SK-N-SH (cell line): ENCODE measurements at regions not wholly inside any gene's neighbourhood (a gene's known extent, or its start where the extent isn't known, plus 50 kb on each side); places are given as distances from the start of the nearest gene placed in this dataset.
A peak's percentile ranks its signal among the peaks of the same experiment; 100 is the strongest.

Source experiments
- CTCF ChIA-PET: fragments of 300-600, 350-600 bp; formaldehyde crosslinking; extraction: SDS; loops from one replicate; lab custom pipeline; 2021; lab: Yijun Ruan, JAX
- POLR2A ChIA-PET: fragments of 350-600 bp; sonication (Branson Sonifier 250); formaldehyde crosslinking; extraction: SDS; loops from one replicate; lab custom pipeline; 2020; ENCODE audit warnings: antibody characterized with exemption, inconsistent platforms; lab: Yijun Ruan, JAX
- DNase-seq: peaks from one replicate; pipeline ENCODE4 v3.0.0; 2012
- H2AFZ ChIP-seq: fragments of 200-600 bp; sonication (generic); 2 replicates; pipeline ENCODE4 v1.8.1; 2016; ENCODE audit warnings: antibody characterized with exemption, mild to moderate bottlenecking, low read depth
- H3F3A ChIP-seq: fragments of 200-600 bp; sonication (generic); replicated peaks from 2 replicates; pipeline ENCODE3; 2016; ENCODE audit warnings: antibody characterized with exemption, mild to moderate bottlenecking; ENCODE audit not compliant: insufficient read depth
- H3K27ac ChIP-seq, 2 experiments: fragments of 200-500 bp in 1 of 2; fragments of 200-600 bp in 1 of 2; sonication (Bioruptor generic) in 1 of 2; sonication (generic), shearing (Covaris generic) in 1 of 2; 2 replicates each; pipeline versions ENCODE4 v1.5.1 to v1.6.1; 2014 to 2016; ENCODE audit warnings: low read depth in 2 of 2, inconsistent platforms in 1 of 2, low read length in 1 of 2, mild to moderate bottlenecking in 1 of 2, mixed read lengths in 1 of 2
- H3K27me3 ChIP-seq: fragments of 200-600 bp; sonication (generic), shearing (Covaris generic); 2 replicates; pipeline ENCODE4 v1.6.1; 2016; ENCODE audit warnings: mixed run types; ENCODE audit not compliant: insufficient read depth
- H3K36me3 ChIP-seq, 2 experiments: fragments of 200-500 bp in 1 of 2; fragments of 200-600 bp in 1 of 2; sonication (Bioruptor generic) in 1 of 2; sonication (generic) in 1 of 2; replicated peaks in 1 of 2; 2 replicates each; pipeline versions ENCODE3 to v1.5.1; 2014 to 2016; ENCODE audit warnings: low read length in 1 of 2, mild to moderate bottlenecking in 1 of 2; ENCODE audit not compliant: insufficient read depth in 2 of 2, control insufficient read depth in 1 of 2
- H3K4me1 ChIP-seq, 2 experiments: fragments of 200-500 bp in 1 of 2; fragments of 200-600 bp in 1 of 2; sonication (Bioruptor generic) in 1 of 2; sonication (generic), shearing (Covaris generic) in 1 of 2; 2 replicates each; pipeline versions ENCODE4 v1.5.1 to v1.6.1; 2014 to 2016; ENCODE audit warnings: low read depth in 1 of 2, low read length in 1 of 2, mixed run types in 1 of 2; ENCODE audit not compliant: insufficient read depth in 2 of 2, control insufficient read depth in 1 of 2
- H3K4me2 ChIP-seq: fragments of 200-600 bp; sonication (generic), shearing (Covaris generic); 2 replicates; pipeline ENCODE4 v1.6.1; 2017; ENCODE audit warnings: mixed run types
- H3K4me3 ChIP-seq, 2 experiments: fragments of 200-500 bp in 1 of 2; fragments of 200-600 bp in 1 of 2; sonication (Bioruptor generic) in 1 of 2; sonication (generic), shearing (Covaris generic) in 1 of 2; 2 replicates each; pipeline versions ENCODE4 v1.5.1 to v1.8.1; 2014 to 2016; ENCODE audit warnings: low read depth in 2 of 2, inconsistent platforms in 1 of 2, low read length in 1 of 2, mild to moderate bottlenecking in 1 of 2, mixed read lengths in 1 of 2, moderate library complexity in 1 of 2
- H3K79me2 ChIP-seq: fragments of 200-600 bp; sonication (generic); 2 replicates; pipeline ENCODE4 v1.8.1; 2017; ENCODE audit warnings: mild to moderate bottlenecking; ENCODE audit not compliant: insufficient read depth
- H3K9ac ChIP-seq: fragments of 200-600 bp; sonication (generic); 2 replicates; pipeline ENCODE4 v1.6.1; 2017; ENCODE audit warnings: mixed run types
- H3K9me2 ChIP-seq: fragments of 200-600 bp; sonication (generic); 2 replicates; pipeline ENCODE4 v1.6.1; 2017; ENCODE audit warnings: mixed run types
- H3K9me3 ChIP-seq: fragments of 200-600 bp; sonication (generic); 2 replicates; pipeline ENCODE4 v1.6.1; 2017; ENCODE audit warnings: mixed run types, mild to moderate bottlenecking, moderate library complexity
- H4K20me1 ChIP-seq: fragments of 200-600 bp; sonication (generic); 2 replicates; pipeline ENCODE4 v1.6.1; 2017; ENCODE audit warnings: mild to moderate bottlenecking, mixed run types; ENCODE audit not compliant: insufficient read depth
- CHD2 ChIP-seq: fragments of 150-350 bp; IDR thresholded peaks from 2 replicates; pipeline ENCODE4 v1.6.1; 2018; ENCODE audit warnings: low read length; ENCODE audit not compliant: partially characterized antibody
- FOXM1 ChIP-seq: IDR thresholded peaks from 2 replicates; pipeline ENCODE4 v1.4.0; 2012; ENCODE audit warnings: low read depth, mild to moderate bottlenecking
- NRF1 ChIP-seq: IDR thresholded peaks from 2 replicates; pipeline ENCODE4 v1.6.1; 2012; ENCODE audit warnings: low read depth, mild to moderate bottlenecking, low read length
- POLR2AphosphoS5 ChIP-seq: IDR thresholded peaks from 2 replicates; pipeline ENCODE4 v1.6.1; 2012; ENCODE audit warnings: low read depth, low read length
- RAD21 ChIP-seq: IDR thresholded peaks from 2 replicates; pipeline ENCODE4 v1.6.1; 2012; ENCODE audit warnings: mild to moderate bottlenecking, low read length
- RXRA ChIP-seq: IDR thresholded peaks from 2 replicates; pipeline ENCODE4 v1.4.0; 2012; ENCODE audit warnings: low read depth, mild to moderate bottlenecking, borderline replicate concordance
- SIN3A ChIP-seq: IDR thresholded peaks from 2 replicates; pipeline ENCODE4 v1.6.1; 2012; ENCODE audit warnings: low read depth, mild to moderate bottlenecking, low read length, moderate library complexity, borderline replicate concordance
- TCF12 ChIP-seq: IDR thresholded peaks from 2 replicates; pipeline ENCODE4 v1.4.0; 2012
- YY1 ChIP-seq: IDR thresholded peaks from 2 replicates; pipeline ENCODE4 v1.4.0; 2012; ENCODE audit warnings: low read depth, mild to moderate bottlenecking
- WGBS: methylation state at CpG from one replicate; pipeline ENCODE4 v1.1.6; 2017; ENCODE audit warnings: low lambda C conversion rate; 5-methylcytosine and 5-hydroxymethylcytosine counted together
- TF ChIP-seq, protein P1 (sequence below): IDR thresholded peaks from 2 replicates; pipeline ENCODE4 v1.4.0; 2012; ENCODE audit warnings: low read depth
- TF ChIP-seq, protein P2 (sequence below): fragments of 150-350 bp; IDR thresholded peaks from 2 replicates; pipeline ENCODE4 v1.6.1; 2016; ENCODE audit warnings: mild to moderate bottlenecking, low read depth, low read length
- TF ChIP-seq, protein P3 (sequence below): IDR thresholded peaks from 2 replicates; pipeline ENCODE4; 2012

GRCh38 chr5:91824406-91824805 is 441.3 kb upstream of the ARRDC3 start:
- POLR2A ChIA-PET = no interaction called here

GRCh38 chr5:91820874-91821273 is 437.8 kb upstream of the ARRDC3 start:
- Histone ChIP-seq H2AFZ (no peak overlapping the region), H3K79me2 (no peaks in the 10 kb centered on the region), H3K4me3 (no peak overlapping the region), H3K9me3 (no peaks in the 10 kb centered on the region), H3K27me3 (no peaks in the 10 kb centered on the region), H4K20me1 (no peaks in the 10 kb centered on the region), H3K36me3 (no peaks in the 10 kb centered on the region), H3K9me2 (no peaks in the 10 kb centered on the region), H3K4me2 (no peak overlapping the region), H3K27ac (no peak overlapping the region), H3K9ac (no peak overlapping the region), H3K4me1 (no peaks in the 10 kb centered on the region; a peak in 1 of 4 replicates), H3F3A (no peaks in the 10 kb centered on the region)
- no peak for DNase-seq
- ChIA-PET CTCF (no interaction called here), POLR2A (no interaction called here)
- TF ChIP-seq YY1 (no peak), RXRA (no peak), SIN3A (no peak), NRF1 (no peak)
- TF ChIP-seq, protein P1, sequence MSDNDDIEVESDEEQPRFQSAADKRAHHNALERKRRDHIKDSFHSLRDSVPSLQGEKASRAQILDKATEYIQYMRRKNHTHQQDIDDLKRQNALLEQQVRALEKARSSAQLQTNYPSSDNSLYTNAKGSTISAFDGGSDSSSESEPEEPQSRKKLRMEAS = no peak

More at GRCh38 chr5:91824406-91824805, 441.3 kb upstream of the ARRDC3 start:
- no peak for DNase-seq
- H3K9me3 ChIP-seq = no peaks in the 10 kb centered on the region
- no peak for TF ChIP-seq TCF12
- no peak for TF ChIP-seq FOXM1
- no peak for TF ChIP-seq SIN3A
- no peak for TF ChIP-seq CHD2
- TF ChIP-seq, protein P1 = no peak
- TF ChIP-seq RAD21 = no peak
- TF ChIP-seq, protein P2, sequence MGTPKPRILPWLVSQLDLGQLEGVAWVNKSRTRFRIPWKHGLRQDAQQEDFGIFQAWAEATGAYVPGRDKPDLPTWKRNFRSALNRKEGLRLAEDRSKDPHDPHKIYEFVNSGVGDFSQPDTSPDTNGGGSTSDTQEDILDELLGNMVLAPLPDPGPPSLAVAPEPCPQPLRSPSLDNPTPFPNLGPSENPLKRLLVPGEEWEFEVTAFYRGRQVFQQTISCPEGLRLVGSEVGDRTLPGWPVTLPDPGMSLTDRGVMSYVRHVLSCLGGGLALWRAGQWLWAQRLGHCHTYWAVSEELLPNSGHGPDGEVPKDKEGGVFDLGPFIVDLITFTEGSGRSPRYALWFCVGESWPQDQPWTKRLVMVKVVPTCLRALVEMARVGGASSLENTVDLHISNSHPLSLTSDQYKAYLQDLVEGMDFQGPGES = no peak
- no peaks in the 10 kb centered on the region for H3K4me1 ChIP-seq
- H3K36me3 ChIP-seq = no peaks in the 10 kb centered on the region
- no peaks in the 10 kb centered on the region for H3K79me2 ChIP-seq
- H3K9me2 ChIP-seq = no peaks in the 10 kb centered on the region
- H3K27ac ChIP-seq = no peak overlapping the region
- 95% methylated on average over 2 of the region's 2 CpGs for WGBS
- H4K20me1 ChIP-seq = no peaks in the 10 kb centered on the region
- H3K27me3 ChIP-seq = no peaks in the 10 kb centered on the region
- H3F3A ChIP-seq = no peaks in the 10 kb centered on the region
- H2AFZ ChIP-seq = no peak overlapping the region
- H3K9ac ChIP-seq = no peak overlapping the region
- CTCF ChIA-PET = no interaction called here
- no peak overlapping the region for H3K4me2 ChIP-seq
- no peak overlapping the region for H3K4me3 ChIP-seq

DNA sequence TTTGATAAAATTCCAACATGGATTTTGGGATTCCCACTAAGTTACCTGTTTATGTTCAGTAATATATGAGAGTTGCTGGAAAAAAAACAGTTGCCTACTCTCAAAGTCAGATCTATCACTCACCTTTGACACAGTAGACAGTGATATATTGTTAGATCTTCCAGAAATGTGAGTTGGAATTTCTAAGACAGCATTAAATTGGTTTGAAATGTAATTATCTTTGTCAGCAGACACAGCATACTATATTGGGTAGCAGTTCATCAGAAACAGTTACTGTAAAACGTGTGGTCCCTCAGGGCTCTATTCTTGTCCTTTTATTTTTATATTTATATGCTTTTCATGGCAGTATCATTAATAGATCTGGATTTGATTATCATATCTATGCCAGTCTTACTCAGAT is 433.6 kb upstream of the ARRDC3 start:
- no peak overlapping the region for H3K4me2 ChIP-seq
- H3K27me3 ChIP-seq = no peaks in the 10 kb centered on the region
- no peaks in the 10 kb centered on the region for H3K79me2 ChIP-seq
- no peaks in the 10 kb centered on the region for H4K20me1 ChIP-seq
- no peak for TF ChIP-seq POLR2AphosphoS5
- TF ChIP-seq, protein P3, sequence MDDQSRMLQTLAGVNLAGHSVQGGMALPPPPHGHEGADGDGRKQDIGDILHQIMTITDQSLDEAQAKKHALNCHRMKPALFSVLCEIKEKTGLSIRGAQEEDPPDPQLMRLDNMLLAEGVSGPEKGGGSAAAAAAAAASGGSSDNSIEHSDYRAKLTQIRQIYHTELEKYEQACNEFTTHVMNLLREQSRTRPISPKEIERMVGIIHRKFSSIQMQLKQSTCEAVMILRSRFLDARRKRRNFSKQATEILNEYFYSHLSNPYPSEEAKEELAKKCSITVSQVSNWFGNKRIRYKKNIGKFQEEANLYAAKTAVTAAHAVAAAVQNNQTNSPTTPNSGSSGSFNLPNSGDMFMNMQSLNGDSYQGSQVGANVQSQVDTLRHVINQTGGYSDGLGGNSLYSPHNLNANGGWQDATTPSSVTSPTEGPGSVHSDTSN = peak; percentile 62
- POLR2A ChIA-PET = no interaction called here
- no peaks in the 10 kb centered on the region for H3F3A ChIP-seq
- H3K9me3 ChIP-seq = 0 out of 2 replicates have a peak, but pooled peaks cover 4% of the 10 kb centered on the region
- no peaks in the 10 kb centered on the region for H3K9me2 ChIP-seq
- CTCF ChIA-PET = no interaction called here
- no peak overlapping the region for H3K27ac ChIP-seq
- DNase-seq = no peak
- H3K4me3 ChIP-seq = no peak overlapping the region
- no peaks in the 10 kb centered on the region; a peak in 1 of 4 replicates for H3K4me1 ChIP-seq
- H3K36me3 ChIP-seq = peaks cover 0 to 2% of the 10 kb centered on the region in 2 experiments
- H3K9ac ChIP-seq = no peak overlapping the region
- H2AFZ ChIP-seq = no peak overlapping the region
- WGBS = 8% methylated on average over 1 of the region's 1 CpG
